CD4-positive, CD25-positive, alpha-beta regulatory T cell (primary cell): ENCODE measurements at regions not wholly inside any gene's neighbourhood (a gene's known extent, or its start where the extent isn't known, plus 50 kb on each side); places are given as distances from the start of the nearest gene placed in this dataset.

Experiments used
- ATAC-seq, 2 donors: fragments of 150-1000 bp; cut with Tn5 transposase; one replicate each; pipeline ENCODE4 v1.10.0; 2021; ENCODE audit warnings: low read depth in 2 of 2, moderate number of reproducible peaks in 2 of 2, moderate library complexity in 1 of 2
- DNase-seq, 3 donors: peaks; one replicate each; pipeline versions ENCODE4 v3.0.0 to v3.0.0-alpha.2; 2012 to 2022; ENCODE audit warnings: mixed read lengths in 1 of 3
- H3K27ac ChIP-seq: one replicate; pipeline ENCODE4 v1.7.0; 2013; ENCODE audit warnings: mild to moderate bottlenecking, low read length; ENCODE audit not compliant: insufficient read depth, poor library complexity, severe bottlenecking
- H3K27me3 ChIP-seq: one replicate; pipeline ENCODE4 v1.7.0; 2013; ENCODE audit warnings: low read length; ENCODE audit not compliant: control insufficient read depth, insufficient read depth
- H3K36me3 ChIP-seq: one replicate; pipeline ENCODE4 v1.7.0; 2013; ENCODE audit warnings: mild to moderate bottlenecking, low read length, moderate library complexity; ENCODE audit not compliant: control insufficient read depth, insufficient read depth
- H3K4me1 ChIP-seq: 2 replicates; pipeline ENCODE4 v1.7.0; 2013; ENCODE audit warnings: mild to moderate bottlenecking, low read length; ENCODE audit not compliant: insufficient read depth, control insufficient read depth, poor library complexity, severe bottlenecking
- H3K4me3 ChIP-seq: one replicate; pipeline ENCODE4 v1.7.0; 2013; ENCODE audit warnings: low read depth, mild to moderate bottlenecking, low read length, moderate library complexity
- H3K9me3 ChIP-seq, 2 experiments: 1 replicate in 1 of 2; 2 replicates in 1 of 2; pipeline ENCODE4 v1.7.0; 2013; ENCODE audit warnings: low read length in 2 of 2, mild to moderate bottlenecking in 1 of 2, moderate library complexity in 1 of 2; ENCODE audit not compliant: control insufficient read depth in 2 of 2
- H3K27ac Mint-ChIP-seq, 3 donors: one replicate each; pipeline ENCODE4 v1.8.0; 2020 to 2022; ENCODE audit warnings: mild to moderate bottlenecking in 3 of 3, mixed read lengths in 3 of 3, moderate library complexity in 2 of 3
- H3K27me3 Mint-ChIP-seq: one replicate; pipeline ENCODE4 v1.8.0; 2022; ENCODE audit warnings: mild to moderate bottlenecking, mixed read lengths
- H3K36me3 Mint-ChIP-seq: one replicate; pipeline ENCODE4 v1.8.0; 2020; ENCODE audit warnings: mixed read lengths
- H3K4me1 Mint-ChIP-seq, 4 donors: one replicate each; pipeline ENCODE4 v1.8.0; 2020 to 2022; ENCODE audit warnings: mixed read lengths in 4 of 4, mild to moderate bottlenecking in 1 of 4
- H3K4me3 Mint-ChIP-seq, 4 donors: one replicate each; pipeline ENCODE4 v1.8.0; 2020 to 2022; ENCODE audit warnings: mild to moderate bottlenecking in 4 of 4, mixed read lengths in 4 of 4, moderate library complexity in 3 of 4
- H3K9me3 Mint-ChIP-seq, 7 donors: one replicate each; pipeline ENCODE4 v1.8.0; 2020 to 2022; ENCODE audit warnings: mixed read lengths in 7 of 7, mild to moderate bottlenecking in 3 of 7, moderate library complexity in 2 of 7

GRCh38 chr14:76307786-76308780 is 67.9 kb upstream of the ESRRB start:
- Mint-ChIP-seq H3K4me3 (no peak overlapping the region), H3K27ac (no peak overlapping the region), H3K4me1 (peaks cover 0 to 5% (median 2%) of the 10 kb centered on the region in 4 donors), H3K27me3 (peaks cover 42% of the 10 kb centered on the region), H3K36me3 (no peaks in the 10 kb centered on the region), H3K9me3 (no peaks in the 10 kb centered on the region)
- no peaks in the 10 kb centered on the region for H3K4me1 ChIP-seq
- H3K27ac ChIP-seq, result no peak overlapping the region
- H3K9me3 ChIP-seq, result no peaks in the 10 kb centered on the region
- H3K27me3 ChIP-seq, result peaks cover 13% of the 10 kb centered on the region
- H3K36me3 ChIP-seq, result no peaks in the 10 kb centered on the region
- H3K4me3 ChIP-seq, result no peak overlapping the region
- ATAC-seq, result no peak
- no peak for DNase-seq

- Histone ChIP-seq H3K27me3 (peaks cover 13% of the 10 kb centered on the region), H3K4me1 (no peaks in the 10 kb centered on the region), H3K9me3 (no peaks in the 10 kb centered on the region), H3K4me3 (no peak overlapping the region), H3K27ac (no peak overlapping the region), H3K36me3 (no peaks in the 10 kb centered on the region)
- Mint-ChIP-seq H3K36me3 (no peaks in the 10 kb centered on the region), H3K4me1 (peaks cover 0 to 5% (median 2%) of the 10 kb centered on the region in 4 donors), H3K9me3 (peaks cover 0 to 1% (median 0%) of the 10 kb centered on the region in 7 donors), H3K27me3 (peaks cover 35% of the 10 kb centered on the region), H3K4me3 (no peak overlapping the region), H3K27ac (no peak overlapping the region)
- ATAC-seq (no peak), DNase-seq (no peak)
Observed at GRCh38 chr14:76309572-76310162, 66.3 kb upstream of the ESRRB start.

DNA sequence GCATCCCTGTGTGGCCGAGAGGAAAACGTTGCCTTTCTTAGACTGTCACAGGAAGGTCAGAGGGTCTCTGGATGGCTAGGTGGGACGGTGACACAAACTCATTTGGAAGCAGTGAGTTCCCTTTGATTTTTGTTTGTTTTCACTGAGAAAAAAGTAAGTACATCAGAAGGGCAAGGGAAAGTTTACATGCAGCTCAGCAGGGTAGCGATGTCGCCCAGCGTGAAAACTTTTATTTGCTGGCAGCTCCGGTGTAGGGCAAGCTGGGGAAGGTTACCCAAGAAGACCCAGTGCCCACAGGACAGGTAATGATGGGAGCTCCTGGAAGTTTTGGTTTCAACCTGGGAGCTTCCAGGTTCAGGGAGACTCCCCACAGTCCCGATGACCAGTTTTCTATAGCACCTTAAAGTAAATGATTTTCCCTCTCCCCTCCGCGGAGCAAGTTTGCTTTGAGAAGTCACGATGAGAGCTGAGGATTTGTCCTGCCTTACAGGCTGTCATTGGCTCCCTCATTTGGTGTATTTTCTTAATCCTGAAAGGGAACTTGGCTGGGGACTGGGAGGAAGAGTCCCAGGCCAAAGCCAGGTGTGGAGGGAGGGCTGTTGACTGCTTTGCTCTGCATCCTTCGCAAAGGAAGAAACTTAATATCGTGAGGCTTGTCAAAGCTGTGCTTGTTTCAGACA is 64.7 kb upstream of the ESRRB start:
- H3K27me3 ChIP-seq, result peaks cover 13% of the 10 kb centered on the region
- no peak overlapping the region for H3K27ac ChIP-seq
- no peaks in the 10 kb centered on the region for H3K4me1 ChIP-seq
- Mint-ChIP-seq H3K27me3 (peaks cover 41% of the 10 kb centered on the region), H3K4me3 (no peak overlapping the region), H3K9me3 (peaks cover 0 to 1% (median 0%) of the 10 kb centered on the region in 7 donors), H3K36me3 (no peaks in the 10 kb centered on the region), H3K4me1 (peaks cover 0 to 5% (median 2%) of the 10 kb centered on the region in 4 donors), H3K27ac (no peak overlapping the region)
- H3K36me3 ChIP-seq, result no peaks in the 10 kb centered on the region
- no peak overlapping the region for H3K4me3 ChIP-seq
- no peak for DNase-seq
- no peaks in the 10 kb centered on the region for H3K9me3 ChIP-seq
- ATAC-seq, result no peak

DNA sequence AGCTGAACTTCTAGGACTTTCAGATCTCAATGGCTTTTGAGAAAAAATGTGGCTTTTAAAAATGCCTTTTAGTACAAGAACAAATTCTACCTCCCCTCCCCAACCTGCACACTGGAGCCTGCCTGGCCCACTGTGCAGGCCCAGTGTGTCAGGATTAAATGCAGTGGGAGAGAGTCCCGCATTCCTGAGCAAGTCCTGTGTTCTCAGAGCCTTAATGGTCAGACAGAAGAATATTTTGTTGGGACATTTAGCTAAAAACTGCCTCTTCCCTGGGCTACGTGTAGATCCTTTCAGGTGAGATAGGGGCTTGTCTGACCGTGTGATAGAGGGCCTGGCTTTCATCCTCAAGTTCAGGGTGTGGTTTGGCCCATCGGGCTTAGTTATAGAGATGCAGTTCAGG is 63.1 kb upstream of the ESRRB start:
- Mint-ChIP-seq H3K36me3 (no peaks in the 10 kb centered on the region), H3K4me1 (peaks cover 0 to 5% (median 2%) of the 10 kb centered on the region in 4 donors), H3K9me3 (peaks cover 0 to 1% (median 0%) of the 10 kb centered on the region in 7 donors), H3K4me3 (no peak overlapping the region), H3K27me3 (peaks cover 43% of the 10 kb centered on the region), H3K27ac (no peak overlapping the region)
- Histone ChIP-seq H3K27me3 (peaks cover 13% of the 10 kb centered on the region), H3K4me3 (no peak overlapping the region), H3K4me1 (no peaks in the 10 kb centered on the region), H3K36me3 (no peaks in the 10 kb centered on the region), H3K27ac (no peak overlapping the region), H3K9me3 (no peaks in the 10 kb centered on the region)
- no peak for ATAC-seq
- DNase-seq, result no peak

DNA sequence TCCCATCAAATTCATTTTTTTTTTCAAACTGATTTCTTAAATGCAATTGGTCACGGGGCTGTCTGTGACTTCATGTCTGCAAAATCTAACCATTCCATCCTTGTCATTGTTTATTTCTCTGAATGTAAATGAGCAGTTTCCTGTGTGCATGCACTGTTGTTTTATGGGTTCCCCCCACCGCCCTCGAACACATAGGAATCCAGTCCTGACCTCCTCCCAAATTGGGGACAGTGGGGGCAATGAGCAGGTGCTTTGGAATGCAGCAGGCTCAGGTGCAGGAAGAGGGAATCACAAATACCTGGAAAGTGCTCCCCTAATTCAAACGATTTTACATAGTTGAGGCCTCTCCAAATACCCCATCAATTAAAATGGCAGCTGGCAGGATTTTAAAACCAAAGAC is 62.6 kb upstream of the ESRRB start:
- H3K4me1 ChIP-seq, result no peaks in the 10 kb centered on the region
- H3K4me3 ChIP-seq, result no peak overlapping the region
- H3K4me3 Mint-ChIP-seq, result no peak overlapping the region
- peaks cover 13% of the 10 kb centered on the region for H3K27me3 ChIP-seq
- no peaks in the 10 kb centered on the region for H3K36me3 Mint-ChIP-seq
- no peak for DNase-seq
- H3K9me3 Mint-ChIP-seq, result peaks cover 0 to 1% (median 0%) of the 10 kb centered on the region in 7 donors
- ATAC-seq, result no peak
- H3K27ac Mint-ChIP-seq, result no peak overlapping the region
- peaks cover 0 to 5% (median 2%) of the 10 kb centered on the region in 4 donors for H3K4me1 Mint-ChIP-seq
- H3K36me3 ChIP-seq, result no peaks in the 10 kb centered on the region
- no peaks in the 10 kb centered on the region for H3K9me3 ChIP-seq
- H3K27ac ChIP-seq, result no peak overlapping the region
- H3K27me3 Mint-ChIP-seq, result peaks cover 43% of the 10 kb centered on the region

- DNase-seq (no peak), ATAC-seq (no peak)
- Histone ChIP-seq H3K9me3 (no peaks in the 10 kb centered on the region), H3K4me1 (no peaks in the 10 kb centered on the region), H3K36me3 (no peaks in the 10 kb centered on the region), H3K27ac (no peak overlapping the region), H3K27me3 (peaks cover 13% of the 10 kb centered on the region), H3K4me3 (no peak overlapping the region)
- Mint-ChIP-seq H3K4me3 (no peak overlapping the region), H3K27ac (no peak overlapping the region), H3K27me3 (peaks cover 43% of the 10 kb centered on the region), H3K36me3 (no peaks in the 10 kb centered on the region), H3K4me1 (peaks cover 0 to 5% (median 2%) of the 10 kb centered on the region in 4 donors), H3K9me3 (peaks cover 0 to 1% (median 0%) of the 10 kb centered on the region in 7 donors)
Observed at GRCh38 chr14:76313852-76314251, 62.1 kb upstream of the ESRRB start.

GRCh38 chr14:76314521-76315034 is 61.4 kb upstream of the ESRRB start:
- Mint-ChIP-seq H3K4me1 (peaks cover 0 to 5% (median 2%) of the 10 kb centered on the region in 4 donors), H3K27me3 (peaks cover 37% of the 10 kb centered on the region), H3K9me3 (peaks cover 0 to 1% (median 0%) of the 10 kb centered on the region in 7 donors), H3K4me3 (no peak overlapping the region), H3K36me3 (no peaks in the 10 kb centered on the region), H3K27ac (no peak overlapping the region)
- Histone ChIP-seq H3K9me3 (no peaks in the 10 kb centered on the region), H3K4me1 (no peaks in the 10 kb centered on the region), H3K27ac (no peak overlapping the region), H3K4me3 (no peak overlapping the region), H3K36me3 (no peaks in the 10 kb centered on the region), H3K27me3 (peaks cover 13% of the 10 kb centered on the region)
- ATAC-seq (no peak), DNase-seq (no peak)
